Central memory CD8-positive, alpha-beta T cell (primary cell): ENCODE measurements at regions not wholly inside any gene's neighbourhood (a gene's known extent, or its start where the extent isn't known, plus 50 kb on each side); places are given as distances from the start of the nearest gene placed in this dataset.
"Not testable (repeated sequence)": the region's sequence is repeated elsewhere in the genome, so short reads cannot be mapped to it uniquely, and the experiment has no call there.

Source experiments
- ATAC-seq: fragments of 150-1000 bp; cut with Tn5 transposase; replicated peaks from 2 replicates; pipeline ENCODE4 v1.10.0; 2022; ENCODE audit warnings: mild to moderate bottlenecking, moderate FRiP score, moderate number of reproducible peaks; ENCODE audit not compliant: poor library complexity, severe bottlenecking; ENCODE audit errors: extremely low read depth
- DNase-seq, 2 donors: peaks; one replicate each; pipeline ENCODE4 v3.0.0; 2021; ENCODE audit warnings: low spot score in 2 of 2
- H3K27ac Mint-ChIP-seq: one replicate; pipeline ENCODE4 v1.8.0; 2022; ENCODE audit warnings: low read depth, mild to moderate bottlenecking, moderate library complexity, mixed read lengths
- H3K27me3 Mint-ChIP-seq: one replicate; pipeline ENCODE4 v1.8.0; 2022; ENCODE audit warnings: mixed read lengths
- H3K36me3 Mint-ChIP-seq: one replicate; pipeline ENCODE4 v1.8.0; 2022; ENCODE audit warnings: mild to moderate bottlenecking, moderate library complexity, mixed read lengths; ENCODE audit not compliant: insufficient read depth
- H3K4me1 Mint-ChIP-seq: one replicate; pipeline ENCODE4 v1.8.0; 2022; ENCODE audit warnings: mixed read lengths
- H3K4me3 Mint-ChIP-seq: one replicate; pipeline ENCODE4 v1.8.0; 2022; ENCODE audit warnings: mild to moderate bottlenecking, moderate library complexity, mixed read lengths
- H3K9me3 Mint-ChIP-seq: one replicate; pipeline ENCODE4 v1.8.0; 2022; ENCODE audit warnings: mixed read lengths

DNA sequence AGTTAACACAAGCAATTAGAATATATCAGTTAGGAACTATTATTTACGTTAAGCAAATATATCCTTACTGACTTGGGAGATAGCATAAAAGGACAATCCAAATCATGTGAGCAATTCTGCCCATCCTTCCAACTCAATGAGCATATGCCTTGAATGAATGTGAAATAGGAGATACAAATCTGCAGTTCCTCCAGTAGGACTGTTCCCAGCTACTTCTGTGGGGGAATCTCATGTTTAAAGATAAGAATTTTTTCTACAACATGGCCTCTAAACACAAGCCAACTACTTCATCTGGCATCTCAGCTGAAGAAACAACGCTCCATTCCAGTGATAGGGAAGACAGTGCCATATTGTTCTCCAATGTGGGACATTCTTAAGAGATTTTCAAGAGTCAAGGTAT lies 110.7 kb upstream of the NIPBL start:
- H3K36me3 Mint-ChIP-seq = no peaks in the 10 kb centered on the region
- H3K9me3 Mint-ChIP-seq = no peaks in the 10 kb centered on the region
- no peak overlapping the region for H3K27ac Mint-ChIP-seq
- no peak for ATAC-seq
- H3K4me3 Mint-ChIP-seq = no peak overlapping the region
- H3K4me1 Mint-ChIP-seq = no peaks in the 10 kb centered on the region
- peaks cover 61% of the 10 kb centered on the region for H3K27me3 Mint-ChIP-seq
- DNase-seq = no peak

DNA sequence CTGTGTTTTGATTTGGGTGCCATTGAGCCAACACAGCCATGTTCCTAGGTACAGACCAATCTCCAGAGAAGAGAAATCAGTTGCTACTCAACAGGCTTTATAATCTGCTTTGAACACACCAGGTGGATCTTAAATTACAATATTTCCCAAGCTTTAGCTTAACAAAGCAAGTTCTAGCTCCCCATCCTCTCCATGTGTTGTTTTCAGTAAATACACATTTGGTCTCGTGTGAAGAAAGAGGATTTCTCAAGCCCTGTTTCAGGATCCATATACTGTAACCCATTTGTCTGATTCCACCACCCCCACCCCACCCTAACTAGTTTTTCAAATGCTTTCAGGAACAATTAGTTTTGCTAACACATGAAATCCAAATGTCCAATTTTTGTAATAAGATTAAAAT lies 109.6 kb upstream of the NIPBL start:
- Mint-ChIP-seq H3K9me3 (no peaks in the 10 kb centered on the region), H3K27me3 (peaks cover 66% of the 10 kb centered on the region), H3K36me3 (no peaks in the 10 kb centered on the region), H3K4me3 (no peak overlapping the region), H3K27ac (no peak overlapping the region), H3K4me1 (no peaks in the 10 kb centered on the region)
- ATAC-seq (no peak), DNase-seq (no peak)

DNA sequence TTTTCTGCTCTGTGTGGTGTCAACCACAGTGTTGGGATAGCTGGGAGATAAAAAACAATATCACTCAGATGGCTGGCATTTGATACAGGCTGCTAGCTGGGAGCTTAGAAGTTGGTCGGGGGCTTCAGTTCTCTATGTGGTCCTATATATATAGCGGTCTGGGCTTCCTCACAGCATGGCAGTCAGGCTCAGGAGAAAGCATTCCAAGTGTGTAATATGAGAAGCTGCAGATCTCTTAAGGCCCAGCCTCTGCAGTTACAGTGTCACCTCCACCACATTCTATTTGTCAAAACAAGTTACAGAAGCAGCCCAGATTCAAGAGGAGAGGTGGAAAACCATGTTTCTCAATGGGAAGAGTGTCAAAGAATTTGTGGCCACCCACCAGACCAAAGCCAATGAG lies 108.1 kb upstream of the NIPBL start:
- peaks cover 65% of the 10 kb centered on the region for H3K27me3 Mint-ChIP-seq
- H3K36me3 Mint-ChIP-seq = no peaks in the 10 kb centered on the region
- H3K4me3 Mint-ChIP-seq = no peak overlapping the region
- H3K9me3 Mint-ChIP-seq = no peaks in the 10 kb centered on the region
- no peaks in the 10 kb centered on the region for H3K4me1 Mint-ChIP-seq
- ATAC-seq = no peak
- no peak for DNase-seq
- no peak overlapping the region for H3K27ac Mint-ChIP-seq

DNA sequence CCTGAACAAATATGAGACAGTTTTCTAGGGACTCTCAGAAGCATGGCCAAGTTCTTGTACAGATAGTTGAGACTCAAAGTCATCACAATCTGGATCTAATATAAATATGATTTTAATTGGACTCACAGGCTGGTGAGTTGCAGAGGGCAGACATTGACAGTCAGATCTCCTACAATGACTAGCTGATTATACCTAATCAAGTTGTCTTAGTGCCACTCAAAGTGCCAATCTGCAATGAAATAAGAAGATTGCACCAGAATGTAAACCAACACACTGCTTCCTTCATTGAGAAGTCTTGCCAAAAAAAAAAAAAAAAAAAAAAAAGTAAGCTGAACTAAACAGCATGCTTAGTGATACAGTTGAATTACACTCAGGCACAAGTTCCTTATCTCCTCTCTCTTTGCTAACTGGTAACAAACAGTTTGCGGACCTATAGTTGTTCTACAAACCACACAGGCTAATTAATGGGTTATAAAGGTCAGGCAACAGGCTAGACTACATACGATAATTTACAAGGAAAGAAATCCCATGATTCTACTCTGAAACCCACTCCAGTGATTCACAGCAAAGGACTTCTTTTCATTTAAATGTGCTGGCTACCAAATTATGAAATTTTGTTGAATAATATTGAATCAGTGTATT lies 107.3 kb upstream of the NIPBL start:
- ATAC-seq = no peak
- H3K27ac Mint-ChIP-seq = no peak overlapping the region
- H3K9me3 Mint-ChIP-seq = no peaks in the 10 kb centered on the region
- H3K4me1 Mint-ChIP-seq = no peaks in the 10 kb centered on the region
- H3K4me3 Mint-ChIP-seq = no peak overlapping the region
- no peak for DNase-seq
- no peaks in the 10 kb centered on the region for H3K36me3 Mint-ChIP-seq
- peaks cover 63% of the 10 kb centered on the region for H3K27me3 Mint-ChIP-seq

DNA sequence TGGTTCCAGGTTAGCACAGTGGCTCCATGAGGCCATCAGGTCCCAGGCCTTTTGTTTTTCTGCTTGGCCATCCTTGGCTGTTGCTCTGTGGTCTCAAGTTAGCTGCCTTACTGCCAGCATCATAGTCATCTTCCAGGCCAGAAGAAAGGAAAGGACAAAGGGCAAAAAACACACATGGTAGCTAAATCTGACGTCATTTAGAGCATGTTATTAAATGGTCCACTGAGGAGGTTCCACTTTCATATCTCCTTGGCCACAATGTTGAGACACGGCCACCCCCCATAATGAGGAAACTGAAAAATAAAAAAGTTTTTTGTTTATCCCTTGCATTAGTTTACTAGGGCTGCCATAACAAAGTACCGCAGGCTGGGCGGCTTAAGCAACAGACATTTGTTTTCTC lies 106.4 kb upstream of the NIPBL start:
- H3K27ac Mint-ChIP-seq = no peak overlapping the region
- H3K4me1 Mint-ChIP-seq = no peaks in the 10 kb centered on the region
- H3K4me3 Mint-ChIP-seq = no peak overlapping the region
- DNase-seq = no peak
- peaks cover 64% of the 10 kb centered on the region for H3K27me3 Mint-ChIP-seq
- no peaks in the 10 kb centered on the region for H3K36me3 Mint-ChIP-seq
- ATAC-seq = no peak
- no peaks in the 10 kb centered on the region for H3K9me3 Mint-ChIP-seq

DNA sequence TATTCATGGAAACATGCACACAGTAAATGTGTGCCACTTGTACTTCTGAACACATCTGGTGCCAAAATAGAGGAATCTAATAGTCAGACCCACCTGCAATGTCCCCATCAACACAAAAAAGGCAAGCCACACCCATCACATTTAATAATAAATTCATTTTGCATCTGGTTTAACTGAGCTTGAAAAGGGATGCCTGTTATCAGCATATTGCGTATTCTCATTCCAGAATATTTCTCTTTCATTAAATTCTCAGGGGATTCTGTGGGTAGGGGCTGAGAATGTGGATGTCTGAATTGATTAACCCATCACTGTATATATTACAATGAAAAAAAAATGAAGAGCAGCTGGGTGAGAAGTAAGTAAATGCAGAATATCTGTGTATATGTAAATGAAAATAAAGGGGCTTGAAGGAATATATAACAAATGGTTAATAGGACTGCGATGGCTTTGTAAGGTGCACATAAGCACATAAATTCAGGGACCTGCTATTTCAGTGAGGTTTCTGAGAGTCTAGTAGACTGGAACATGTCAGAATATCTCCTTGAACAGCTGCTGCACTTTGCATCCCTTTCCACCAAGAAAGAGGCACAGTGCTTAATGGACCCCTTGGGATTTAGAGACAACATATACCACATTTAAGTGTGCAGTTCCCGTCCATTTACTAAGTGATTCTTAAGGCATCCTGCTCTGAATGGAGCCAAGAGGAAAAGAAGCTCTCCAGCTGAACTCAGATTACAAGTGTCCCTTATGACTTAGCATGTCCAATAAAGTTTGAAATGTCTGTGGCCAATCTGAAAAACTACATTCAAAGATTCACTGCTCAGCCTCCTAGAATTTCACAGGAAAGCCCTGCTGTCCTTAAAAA lies 104.1 kb upstream of the NIPBL start:
- ATAC-seq (no peak), DNase-seq (no peak)
- peaks cover 57% of the 10 kb centered on the region for H3K27me3 Mint-ChIP-seq
- H3K4me1 Mint-ChIP-seq = no peaks in the 10 kb centered on the region
- no peaks in the 10 kb centered on the region for H3K36me3 Mint-ChIP-seq
- no peak overlapping the region for H3K4me3 Mint-ChIP-seq
- H3K9me3 Mint-ChIP-seq = no peaks in the 10 kb centered on the region
- H3K27ac Mint-ChIP-seq = no peak overlapping the region

DNA sequence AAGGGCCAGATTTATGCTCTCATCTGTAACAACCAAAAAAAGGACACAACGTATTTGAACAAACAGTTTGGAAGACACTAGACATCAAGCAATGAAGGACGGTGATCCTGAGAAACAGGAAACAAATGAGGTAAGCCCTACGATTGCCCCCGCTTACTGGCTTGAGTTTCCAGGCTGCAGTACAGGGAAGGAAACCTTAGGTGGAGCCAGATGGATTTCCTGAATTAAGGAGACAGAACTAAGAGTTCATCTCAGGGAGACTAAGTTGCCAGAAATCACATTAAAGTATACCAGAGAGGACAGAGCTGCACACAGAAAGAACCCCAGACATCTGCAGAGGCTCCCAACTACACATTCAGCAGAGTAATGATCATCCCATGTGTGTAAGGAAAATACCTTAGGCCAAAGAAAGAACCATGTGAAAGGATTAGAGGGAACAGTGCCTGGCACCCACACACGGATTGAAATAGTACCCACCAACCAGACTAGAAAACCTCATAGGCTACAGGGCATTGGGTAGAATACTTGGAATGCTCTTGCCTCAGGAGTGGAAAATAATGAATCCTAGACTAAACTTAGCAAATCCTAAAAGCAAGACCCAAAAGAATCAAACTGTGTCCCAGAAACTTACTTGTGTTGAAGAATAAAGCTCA lies 99.3 kb upstream of the NIPBL start:
- H3K4me3 Mint-ChIP-seq = no peak overlapping the region
- H3K9me3 Mint-ChIP-seq = no peaks in the 10 kb centered on the region
- DNase-seq = no peak
- H3K27ac Mint-ChIP-seq = no peak overlapping the region
- no peak for ATAC-seq
- H3K4me1 Mint-ChIP-seq = no peaks in the 10 kb centered on the region
- H3K36me3 Mint-ChIP-seq = no peaks in the 10 kb centered on the region
- peaks cover 66% of the 10 kb centered on the region for H3K27me3 Mint-ChIP-seq

DNA sequence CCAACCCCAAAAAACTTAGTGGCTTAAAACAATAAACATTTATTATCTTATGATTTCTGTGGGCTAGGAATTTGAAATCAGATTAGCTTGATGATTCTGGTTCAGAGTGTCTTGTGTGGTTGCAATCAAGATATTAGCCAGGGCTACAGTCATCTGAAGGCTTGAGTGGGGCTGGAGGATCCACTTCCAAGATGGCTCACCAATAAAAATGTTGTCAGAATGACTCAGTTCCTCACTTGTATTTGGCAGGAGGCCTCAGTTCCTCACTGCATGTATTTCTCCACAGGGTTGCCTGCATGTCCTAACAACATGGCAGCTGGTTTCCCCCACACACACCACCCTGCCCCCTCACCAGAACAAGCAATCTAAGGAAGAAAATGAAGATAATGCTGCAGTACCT lies 98.2 kb upstream of the NIPBL start:
- no peak overlapping the region for H3K4me3 Mint-ChIP-seq
- H3K9me3 Mint-ChIP-seq = no peaks in the 10 kb centered on the region
- no peak overlapping the region for H3K27ac Mint-ChIP-seq
- H3K4me1 Mint-ChIP-seq = no peaks in the 10 kb centered on the region
- ATAC-seq = no peak
- no peaks in the 10 kb centered on the region for H3K36me3 Mint-ChIP-seq
- peaks cover 60% of the 10 kb centered on the region for H3K27me3 Mint-ChIP-seq
- no peak for DNase-seq

DNA sequence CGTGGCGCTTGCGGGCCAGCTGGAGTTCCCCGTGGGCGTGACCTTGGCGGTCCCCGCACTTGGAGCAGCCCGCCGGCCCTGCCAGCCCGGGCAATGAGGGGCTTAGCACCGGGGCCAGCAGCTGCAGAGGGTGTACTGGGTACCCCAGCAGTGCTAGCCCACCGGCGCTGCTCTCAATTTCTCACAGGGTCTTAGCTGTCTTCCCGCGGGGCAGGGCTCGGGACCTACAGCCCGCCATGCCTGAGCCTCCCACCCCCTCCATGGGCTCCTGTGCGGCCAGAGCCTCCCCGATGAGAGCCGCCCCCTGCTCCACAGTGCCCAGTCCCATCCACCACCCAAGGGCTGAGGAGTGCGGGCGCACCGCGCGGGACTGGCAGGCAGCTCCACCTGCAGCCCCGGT lies 94.0 kb upstream of the NIPBL start:
- not testable (repeated sequence) for DNase-seq, H3K4me1 Mint-ChIP-seq, H3K36me3 Mint-ChIP-seq, H3K4me3 Mint-ChIP-seq, H3K9me3 Mint-ChIP-seq, H3K27ac Mint-ChIP-seq, ATAC-seq
- H3K27me3 Mint-ChIP-seq = peaks cover 41% of the 10 kb centered on the region

DNA sequence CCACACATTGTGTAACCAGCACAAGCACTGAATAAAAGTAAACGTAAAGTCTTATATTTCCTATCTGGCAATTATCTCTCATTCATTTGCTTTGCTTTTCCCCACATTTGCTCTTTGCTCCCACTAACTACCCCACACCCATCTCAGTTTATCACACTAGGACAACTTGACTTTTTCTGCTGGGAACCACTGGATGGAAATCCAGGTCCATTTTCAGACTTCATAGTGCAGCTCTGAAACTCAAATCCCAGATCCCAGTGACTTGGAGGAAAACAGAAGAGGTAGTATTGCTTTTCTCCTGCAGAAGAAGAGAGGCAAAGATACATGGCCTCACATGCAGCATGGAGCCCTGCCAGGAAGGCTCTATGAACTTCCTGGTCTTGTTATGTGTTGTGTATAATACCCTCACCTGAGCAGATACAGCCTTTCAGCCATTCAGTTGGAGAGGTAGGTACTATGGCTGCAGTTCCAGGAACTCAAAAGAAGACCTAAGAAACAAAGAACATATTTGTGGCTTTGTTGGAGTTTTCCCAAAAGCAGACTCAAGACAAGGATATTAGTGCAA lies 90.0 kb upstream of the NIPBL start:
- H3K9me3 Mint-ChIP-seq = no peaks in the 10 kb centered on the region
- H3K4me3 Mint-ChIP-seq = no peak overlapping the region
- no peak for DNase-seq
- H3K27me3 Mint-ChIP-seq = peaks cover 42% of the 10 kb centered on the region
- no peak overlapping the region for H3K27ac Mint-ChIP-seq
- no peaks in the 10 kb centered on the region for H3K36me3 Mint-ChIP-seq
- no peak for ATAC-seq
- H3K4me1 Mint-ChIP-seq = no peaks in the 10 kb centered on the region

DNA sequence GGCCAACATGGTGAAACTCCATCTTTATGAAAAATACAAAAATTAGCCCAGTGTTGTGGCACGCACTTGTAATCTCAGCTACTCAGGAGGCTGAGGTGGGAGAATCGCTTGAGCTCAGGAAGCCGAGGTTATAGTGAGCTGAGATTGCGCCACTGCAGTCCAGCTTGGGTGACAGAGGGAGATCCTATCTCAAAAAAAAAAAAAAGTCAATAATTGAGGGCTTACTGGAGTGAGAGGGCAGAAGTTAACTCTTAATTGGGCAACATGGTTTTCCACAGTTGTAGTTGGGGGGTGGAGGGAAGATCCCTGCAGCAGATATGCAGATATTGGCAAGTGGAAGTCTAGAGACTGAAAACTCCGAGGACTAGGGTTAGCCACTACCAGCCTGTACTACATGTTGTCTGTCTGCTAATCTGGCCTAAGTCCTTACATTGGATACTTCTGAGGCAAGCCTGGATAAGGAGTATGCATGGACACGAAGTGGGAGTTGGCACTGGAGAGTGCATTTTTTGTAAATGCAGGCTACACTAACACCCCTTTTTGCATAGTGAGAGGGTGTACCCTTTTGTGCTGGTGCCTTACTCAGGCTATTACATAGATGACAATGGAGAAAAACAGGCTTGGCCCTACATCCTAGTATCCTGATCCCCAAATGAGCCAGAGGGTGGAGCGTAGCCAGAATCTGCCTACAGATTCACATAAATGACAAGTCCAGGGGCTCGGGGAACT lies 89.0 kb upstream of the NIPBL start:
- Mint-ChIP-seq H3K9me3 (no peaks in the 10 kb centered on the region), H3K27ac (no peak overlapping the region), H3K36me3 (no peaks in the 10 kb centered on the region), H3K4me1 (no peaks in the 10 kb centered on the region), H3K4me3 (no peak overlapping the region), H3K27me3 (peaks cover 52% of the 10 kb centered on the region)
- DNase-seq (no peak), ATAC-seq (no peak)

DNA sequence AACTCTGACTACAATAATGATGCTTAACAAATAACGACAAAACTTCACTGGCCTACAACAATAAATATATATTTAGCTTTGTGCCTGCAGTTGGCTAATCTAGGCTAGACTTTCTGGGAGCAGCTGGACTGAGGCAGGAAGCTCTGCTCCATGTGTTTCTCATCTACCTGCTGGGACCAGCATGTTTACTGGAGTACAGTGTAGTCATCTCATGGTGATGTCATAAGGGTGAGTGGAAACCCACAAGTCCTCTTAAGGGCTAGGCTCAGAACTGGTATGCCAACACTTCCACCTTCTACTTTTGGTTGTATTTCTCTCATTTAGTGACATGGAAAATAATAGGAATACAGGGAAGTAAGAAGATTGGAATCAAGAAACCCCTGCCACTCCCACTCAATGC lies 85.7 kb upstream of the NIPBL start:
- Mint-ChIP-seq H3K9me3 (no peaks in the 10 kb centered on the region), H3K36me3 (peaks cover 2% of the 10 kb centered on the region), H3K27me3 (peaks cover 67% of the 10 kb centered on the region), H3K4me1 (no peaks in the 10 kb centered on the region), H3K27ac (no peak overlapping the region), H3K4me3 (no peak overlapping the region)
- ATAC-seq (no peak), DNase-seq (no peak)
